Hepatocyte (in vitro differentiated cells): ENCODE measurements at regions not wholly inside any gene's neighbourhood (a gene's known extent, or its start where the extent isn't known, plus 50 kb on each side); places are given as distances from the start of the nearest gene placed in this dataset.
"Not testable (repeated sequence)": the region's sequence is repeated elsewhere in the genome, so short reads cannot be mapped to it uniquely, and the experiment has no call there.

Experiments used
- DNase-seq: peaks from one replicate; pipeline ENCODE4 v3.0.0-alpha.2; 2016; ENCODE audit warnings: low spot score
- H2AFZ ChIP-seq: fragments of 200-600 bp; sonication (generic); 2 replicates; pipeline ENCODE4 v1.6.0; 2016; ENCODE audit warnings: antibody characterized with exemption, mild to moderate bottlenecking
- H3K27ac ChIP-seq: fragments of 200-600 bp; sonication (generic); 2 replicates; pipeline ENCODE4 v1.5.1; 2016; ENCODE audit warnings: mild to moderate bottlenecking
- H3K27me3 ChIP-seq: fragments of 200-600 bp; sonication (generic); 2 replicates; pipeline ENCODE4 v1.6.1; 2016
- H3K36me3 ChIP-seq: fragments of 200-600 bp; sonication (generic); replicated peaks from 2 replicates; pipeline ENCODE4 v1.5.1; 2016; ENCODE audit warnings: low read depth; ENCODE audit not compliant: insufficient read depth
- H3K4me1 ChIP-seq: fragments of 200-600 bp; sonication (generic); 2 replicates; pipeline ENCODE4 v1.5.1; 2016; ENCODE audit warnings: mild to moderate bottlenecking, moderate library complexity; ENCODE audit not compliant: insufficient read depth
- H3K4me2 ChIP-seq: fragments of 200-600 bp; sonication (generic); 2 replicates; pipeline ENCODE4 v1.6.0; 2016
- H3K4me3 ChIP-seq: fragments of 200-600 bp; sonication (generic); 2 replicates; pipeline ENCODE4 v1.5.1; 2016; ENCODE audit warnings: mild to moderate bottlenecking
- H3K79me2 ChIP-seq: fragments of 200-600 bp; sonication (generic); 2 replicates; pipeline ENCODE4 v1.6.0; 2017; ENCODE audit warnings: mild to moderate bottlenecking
- H3K9me2 ChIP-seq: fragments of 200-600 bp; sonication (generic); replicated peaks from 2 replicates; pipeline ENCODE4 v1.6.0; 2017; ENCODE audit warnings: mild to moderate bottlenecking; ENCODE audit not compliant: insufficient read depth
- H3K9me3 ChIP-seq: fragments of 200-600 bp; sonication (generic); 2 replicates; pipeline ENCODE4 v1.5.1; 2016; ENCODE audit warnings: low read depth, mild to moderate bottlenecking
- H4K20me1 ChIP-seq: fragments of 200-600 bp; sonication (generic); 2 replicates; pipeline ENCODE4 v1.6.0; 2016; ENCODE audit warnings: mild to moderate bottlenecking; ENCODE audit not compliant: insufficient read depth, poor library complexity, severe bottlenecking
- CTCF ChIP-seq: fragments of 200-600 bp; sonication (generic); IDR thresholded peaks from 2 replicates; pipeline ENCODE4 v1.5.1; 2016; ENCODE audit warnings: antibody characterized with exemption, mild to moderate bottlenecking; ENCODE audit not compliant: poor library complexity
- EZH2 ChIP-seq: fragments of 200-600 bp; sonication (generic); IDR thresholded peaks from 2 replicates; pipeline ENCODE4 v1.6.1; 2016; ENCODE audit warnings: antibody characterized with exemption, mild to moderate bottlenecking, borderline replicate concordance
- EZH2phosphoT487 ChIP-seq: fragments of 200-600 bp; sonication (generic); IDR thresholded peaks from one replicate; pipeline ENCODE4 v1.6.1; 2018; ENCODE audit warnings: antibody characterized with exemption, mild to moderate bottlenecking, low read depth, moderate library complexity; ENCODE audit not compliant: unreplicated experiment, severe bottlenecking
- WGBS: methylation state at CpG from one replicate; pipeline ENCODE4 v1.1.6; 2016; ENCODE audit warnings: low lambda C conversion rate; ENCODE audit errors: missing lambda C conversion rate; 5-methylcytosine and 5-hydroxymethylcytosine counted together

- no peak for DNase-seq
- 100% methylated on average over 2 of the region's 2 CpGs for WGBS
- Histone ChIP-seq H3K79me2 (no peaks in the 10 kb centered on the region), H3K36me3 (no peaks in the 10 kb centered on the region), H2AFZ (no peak overlapping the region), H3K4me2 (no peak overlapping the region), H4K20me1 (no peaks in the 10 kb centered on the region), H3K9me2 (no peaks in the 10 kb centered on the region), H3K27me3 (no peaks in the 10 kb centered on the region), H3K4me1 (no peaks in the 10 kb centered on the region), H3K9me3 (no peaks in the 10 kb centered on the region), H3K4me3 (no peak overlapping the region), H3K27ac (no peak overlapping the region)
- no peak for TF ChIP-seq CTCF
- TF ChIP-seq EZH2phosphoT487, result no peak
- TF ChIP-seq EZH2, result no peak
These were observed 321.7 kb upstream of the ZC3H15 start for GRCh38 chr2:186164325-186164724.

- H3K4me2 ChIP-seq, result no peak overlapping the region
- DNase-seq, result no peak
- H3K79me2 ChIP-seq, result no peaks in the 10 kb centered on the region
- no peaks in the 10 kb centered on the region for H4K20me1 ChIP-seq
- no peaks in the 10 kb centered on the region for H3K4me1 ChIP-seq
- TF ChIP-seq EZH2 (no peak), EZH2phosphoT487 (no peak), CTCF (no peak)
- H3K27me3 ChIP-seq, result no peaks in the 10 kb centered on the region
- WGBS, result 100% methylated on average over 1 of the region's 1 CpG
- no peaks in the 10 kb centered on the region for H3K9me2 ChIP-seq
- no peak overlapping the region for H3K4me3 ChIP-seq
- H3K27ac ChIP-seq, result no peak overlapping the region
- H2AFZ ChIP-seq, result no peak overlapping the region
- H3K9me3 ChIP-seq, result no peaks in the 10 kb centered on the region
- no peaks in the 10 kb centered on the region for H3K36me3 ChIP-seq
These were observed 315.4 kb upstream of the ZC3H15 start for GRCh38 chr2:186170693-186171092.

- no peak for TF ChIP-seq EZH2
- Histone ChIP-seq H3K27me3 (no peaks in the 10 kb centered on the region), H3K4me3 (no peak overlapping the region), H3K4me1 (no peaks in the 10 kb centered on the region), H2AFZ (no peak overlapping the region), H3K9me2 (no peaks in the 10 kb centered on the region), H3K4me2 (no peak overlapping the region), H3K9me3 (no peaks in the 10 kb centered on the region), H3K79me2 (no peaks in the 10 kb centered on the region), H3K36me3 (no peaks in the 10 kb centered on the region), H3K27ac (no peak overlapping the region), H4K20me1 (no peaks in the 10 kb centered on the region)
- 63% methylated on average over 1 of the region's 1 CpG for WGBS
- no peak for DNase-seq
These were observed 304.4 kb upstream of the ZC3H15 start for GRCh38 chr2:186181625-186182024.

- WGBS, result 94% methylated on average over 10 of the region's 10 CpGs
- not testable (repeated sequence) for H2AFZ ChIP-seq, DNase-seq, H3K4me1 ChIP-seq, H3K36me3 ChIP-seq, H4K20me1 ChIP-seq, H3K79me2 ChIP-seq, H3K27ac ChIP-seq, H3K9me3 ChIP-seq, H3K9me2 ChIP-seq, H3K4me3 ChIP-seq, H3K27me3 ChIP-seq, H3K4me2 ChIP-seq
These were observed 303.7 kb upstream of the ZC3H15 start for GRCh38 chr2:186182366-186182765.

- no peaks in the 10 kb centered on the region for H3K9me3 ChIP-seq
- 68% methylated on average over 3 of the region's 3 CpGs for WGBS
- TF ChIP-seq EZH2phosphoT487 (no peak), EZH2 (no peak)
- H3K36me3 ChIP-seq, result no peaks in the 10 kb centered on the region
- H3K9me2 ChIP-seq, result no peaks in the 10 kb centered on the region
- DNase-seq, result no peak
- H2AFZ ChIP-seq, result no peak overlapping the region
- no peaks in the 10 kb centered on the region for H3K27me3 ChIP-seq
- no peak overlapping the region for H3K27ac ChIP-seq
- no peak overlapping the region for H3K4me2 ChIP-seq
- no peak overlapping the region for H3K4me3 ChIP-seq
- no peaks in the 10 kb centered on the region for H3K4me1 ChIP-seq
- no peaks in the 10 kb centered on the region for H3K79me2 ChIP-seq
- no peaks in the 10 kb centered on the region for H4K20me1 ChIP-seq
These were observed 302.7 kb upstream of the ZC3H15 start for GRCh38 chr2:186183406-186183805.
